Bone marrow (tissue), 2 donors: ENCODE measurements at regions not wholly inside any gene's neighbourhood (a gene's known extent, or its start where the extent isn't known, plus 50 kb on each side); places are given as distances from the start of the nearest gene placed in this dataset.

Experiments
- DNase-seq, 2 donors: peaks; one replicate each; lab custom pipeline; 2025; lab: John Stamatoyannopoulos, UW

GRCh38 chr2:60295636-60295962 lies 257.9 kb downstream of the BCL11A start:
- DNase-seq = no peak

DNA sequence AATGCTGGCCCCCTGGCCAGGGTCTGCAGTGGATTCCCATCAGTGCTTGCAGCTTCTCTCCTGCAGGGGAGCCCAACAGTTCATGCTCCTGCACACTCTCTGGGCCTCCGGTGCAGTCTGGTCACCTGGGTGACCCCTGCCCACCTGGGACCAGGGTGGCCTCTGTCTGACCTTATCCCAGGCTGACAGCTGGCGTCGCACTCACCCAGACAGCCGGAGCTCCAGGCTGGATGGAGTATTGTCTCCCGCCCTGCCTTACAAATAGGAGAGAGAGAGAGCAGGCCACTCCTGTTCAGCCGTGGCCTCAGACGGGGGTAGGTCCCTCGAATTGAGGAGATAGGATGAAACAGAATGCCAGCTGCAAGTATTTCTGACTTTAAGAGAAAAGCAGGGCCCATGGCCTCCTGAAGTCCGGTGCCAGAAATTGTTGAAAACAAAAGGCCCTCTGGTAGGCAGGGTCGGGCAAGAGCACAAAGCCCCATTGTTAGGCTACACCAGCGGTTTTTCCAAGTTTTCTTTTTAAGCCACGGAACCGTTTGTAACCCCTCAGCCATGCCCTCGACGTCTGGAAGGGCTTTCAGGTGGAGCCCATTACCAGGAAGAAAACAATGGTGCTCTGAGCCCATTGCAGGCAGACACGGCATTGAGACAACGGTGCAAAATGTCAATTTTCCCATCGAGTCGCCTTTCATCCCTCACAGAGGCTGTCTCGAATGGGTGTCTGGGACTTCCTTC lies 258.4 kb downstream of the BCL11A start:
- DNase-seq = no peak

GRCh38 chr2:60292242-60292641 lies 261.2 kb downstream of the BCL11A start:
- no peak for DNase-seq

DNA sequence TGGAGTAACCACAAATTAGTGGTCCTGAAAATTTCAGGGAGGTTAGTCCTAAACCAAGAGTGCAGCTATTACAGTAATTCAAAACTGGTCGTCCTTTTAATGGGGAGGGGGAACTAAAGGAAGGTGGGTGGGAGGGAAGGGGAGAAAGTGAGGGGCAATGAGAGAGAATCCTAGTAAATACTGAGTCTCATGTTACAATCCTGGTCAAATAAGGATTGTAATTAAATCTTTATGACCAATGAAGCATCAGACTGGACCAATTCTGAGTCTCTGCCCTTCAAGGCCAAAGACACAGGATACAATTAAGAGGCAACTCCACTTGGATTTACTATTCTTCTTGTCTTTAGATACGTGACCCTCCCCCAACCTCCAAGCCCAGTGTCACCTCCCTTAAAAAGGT lies 262.9 kb downstream of the BCL11A start:
- DNase-seq = no peak

DNA sequence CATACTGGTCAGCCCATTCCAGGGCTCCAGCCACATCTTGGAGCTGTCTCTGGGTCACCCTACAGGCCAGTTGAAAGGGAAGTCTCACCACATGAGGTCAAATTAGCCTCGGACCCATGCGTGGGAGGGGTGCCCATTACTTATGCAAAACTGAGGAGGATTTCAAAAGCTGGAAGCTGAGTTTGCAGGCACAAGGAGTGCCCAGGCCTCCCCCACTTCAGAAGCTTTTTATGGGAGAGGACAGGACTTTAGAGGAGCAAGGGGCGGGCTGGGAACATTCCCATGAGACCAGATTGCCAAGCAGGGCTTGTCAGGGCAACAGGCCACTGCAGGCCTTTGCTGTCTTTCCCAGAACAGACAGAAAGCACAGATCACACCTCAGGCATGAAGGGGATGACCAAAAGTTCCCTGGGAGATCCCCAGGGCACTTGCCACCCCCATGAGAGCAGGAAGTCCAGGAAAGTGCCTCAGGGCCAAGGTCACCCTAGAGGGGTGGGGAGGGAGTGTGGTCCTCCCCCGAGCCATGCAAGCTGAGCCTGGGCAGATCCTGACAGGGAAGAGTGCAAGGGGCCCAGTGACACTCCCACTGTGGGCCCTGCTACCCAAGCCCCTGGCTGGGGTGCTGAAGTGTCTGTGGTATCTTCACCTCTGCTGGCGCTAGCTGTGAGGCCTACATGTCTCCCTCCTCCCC lies 267.7 kb downstream of the BCL11A start:
- no peak for DNase-seq

DNA sequence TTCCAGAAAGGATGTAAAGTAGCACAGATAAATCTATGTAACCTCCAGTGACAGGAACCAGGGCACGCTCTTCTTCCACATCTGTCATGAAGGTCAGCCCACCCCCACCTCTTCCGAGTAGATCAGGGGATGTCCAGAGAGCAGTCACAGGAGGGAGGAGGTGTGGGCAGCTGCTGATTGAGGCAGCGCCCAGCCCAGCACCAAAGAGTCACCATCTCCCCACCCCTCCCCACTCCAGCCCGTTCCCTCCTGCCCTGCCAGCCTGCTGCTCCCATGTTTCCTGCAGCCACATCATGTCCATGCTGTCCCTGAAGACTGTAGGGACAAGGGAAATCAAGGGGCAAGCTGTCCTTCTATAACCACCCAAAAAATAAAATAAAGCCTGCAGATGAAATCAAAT lies 269.8 kb downstream of the BCL11A start:
- no peak for DNase-seq

GRCh38 chr2:60282886-60283285 lies 270.6 kb downstream of the BCL11A start:
- no peak for DNase-seq

GRCh38 chr2:60281730-60282129 lies 271.7 kb downstream of the BCL11A start:
- DNase-seq = no peak

DNA sequence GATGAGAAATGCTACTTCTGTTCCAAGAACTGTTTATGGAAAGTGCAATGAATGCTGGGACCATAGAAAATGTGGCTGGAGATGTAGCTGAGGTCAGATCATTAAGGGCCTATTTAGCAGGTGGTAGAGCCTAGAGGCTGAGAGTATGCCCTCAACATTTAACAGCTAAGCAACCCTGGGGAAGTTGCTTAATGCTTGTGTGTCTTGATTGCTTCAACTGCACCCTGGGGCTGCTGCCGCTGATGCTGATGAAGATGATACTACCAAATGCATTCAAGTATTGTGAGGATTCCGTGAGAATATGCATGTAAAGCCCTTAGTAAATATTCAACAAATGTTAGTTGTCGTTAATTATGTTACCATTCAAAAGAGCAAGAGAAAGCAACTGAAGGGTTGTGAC lies 273.2 kb downstream of the BCL11A start:
- no peak for DNase-seq

- DNase-seq = no peak
Observed at GRCh38 chr2:60278906-60279305, 274.5 kb downstream of the BCL11A start.

- no peak for DNase-seq
Observed at GRCh38 chr2:60275958-60276357, 277.5 kb downstream of the BCL11A start.

- no peak for DNase-seq
Observed at GRCh38 chr2:60273836-60274235, 279.6 kb downstream of the BCL11A start.

DNA sequence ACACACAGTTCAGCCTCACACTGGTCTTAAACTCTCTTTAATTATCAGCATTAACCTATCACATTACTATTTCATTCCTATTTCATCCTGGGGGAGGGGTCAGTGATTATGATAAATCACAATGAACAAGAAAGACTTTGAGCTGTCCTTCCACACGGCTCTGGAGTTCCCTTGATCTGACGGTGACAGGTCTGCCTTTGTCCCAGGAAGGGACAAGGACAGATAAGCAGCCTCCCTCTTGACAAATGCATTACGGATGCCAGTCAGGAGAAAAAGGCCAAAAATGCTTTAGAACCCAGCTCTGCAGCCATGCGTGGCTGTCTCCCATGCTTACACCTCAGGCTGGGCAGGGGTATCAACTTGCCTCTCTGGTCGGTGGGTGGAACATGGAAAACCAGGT lies 281.7 kb downstream of the BCL11A start:
- no peak for DNase-seq

DNA sequence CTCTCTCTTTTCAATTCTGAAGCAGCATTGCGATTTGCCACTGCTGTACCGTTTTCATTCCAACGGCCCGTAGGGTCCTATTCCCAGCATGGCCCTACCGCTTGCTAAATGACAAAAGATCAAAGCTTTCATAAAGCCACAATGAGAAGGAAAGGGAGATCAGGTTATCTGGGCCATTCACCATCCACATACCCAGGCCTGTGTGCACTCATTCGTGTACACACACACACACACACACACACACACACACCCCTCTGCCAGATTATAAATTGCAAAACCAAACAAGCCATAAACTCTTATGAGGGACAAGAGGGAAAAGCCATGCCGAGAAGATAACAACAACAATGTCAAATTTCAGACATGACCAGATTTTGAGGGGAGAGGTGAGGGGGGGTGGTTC lies 282.3 kb downstream of the BCL11A start:
- no peak for DNase-seq

GRCh38 chr2:60268661-60269060 lies 284.8 kb downstream of the BCL11A start:
- DNase-seq = no peak

DNA sequence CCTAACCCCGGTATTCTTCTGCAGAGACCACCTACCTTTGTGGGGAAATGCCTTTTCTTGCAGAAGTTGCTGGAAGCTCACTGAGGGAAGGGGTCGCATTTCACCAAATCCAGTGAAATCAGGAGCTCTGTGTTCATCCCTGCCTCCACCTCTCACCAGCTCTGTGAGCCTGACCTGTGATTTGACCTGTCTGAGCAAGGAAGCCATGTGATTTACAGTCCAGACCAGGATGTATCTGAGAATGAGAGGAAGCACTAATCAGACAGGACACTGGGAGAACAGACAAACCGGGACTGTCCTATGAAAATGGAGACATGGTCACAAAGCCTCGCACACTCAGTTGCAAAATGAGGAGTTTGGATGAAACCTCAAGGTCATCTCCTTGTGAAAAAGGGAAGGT lies 285.4 kb downstream of the BCL11A start:
- DNase-seq = no peak

GRCh38 chr2:60267122-60267521 lies 286.3 kb downstream of the BCL11A start:
- no peak for DNase-seq

GRCh38 chr2:60262178-60262577 lies 291.3 kb downstream of the BCL11A start:
- no peak for DNase-seq

- DNase-seq = no peak
Observed at GRCh38 chr2:60260639-60261296, 292.7 kb downstream of the BCL11A start.

- DNase-seq = no peak
Observed at GRCh38 chr2:60259781-60260180, 293.7 kb downstream of the BCL11A start.

DNA sequence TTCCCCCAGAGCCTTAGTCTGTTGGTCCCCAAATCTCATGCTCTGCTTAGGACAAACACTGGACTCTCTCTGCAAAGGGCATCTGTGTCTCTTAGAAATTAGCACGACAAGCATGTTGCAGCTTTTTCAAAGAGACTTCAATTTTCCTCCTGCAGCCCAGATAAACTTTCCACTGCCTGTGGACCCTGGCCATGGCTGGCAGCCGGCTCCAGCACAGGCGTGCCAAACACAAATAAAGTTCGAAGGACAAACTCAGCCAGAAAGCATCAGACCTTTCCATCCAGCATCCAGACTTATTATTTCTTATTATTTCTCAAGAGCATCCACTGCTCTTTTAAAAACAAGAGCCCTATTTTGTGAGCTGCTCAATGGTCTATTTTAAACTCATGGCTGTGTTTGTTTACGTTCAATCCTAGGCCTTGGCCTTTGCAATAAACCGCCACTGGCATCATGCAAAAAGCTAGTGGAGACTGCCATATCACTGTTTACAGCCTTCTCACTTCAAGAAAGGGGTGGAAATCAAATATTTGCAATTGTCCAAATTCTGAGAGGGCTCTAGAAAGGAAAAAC lies 300.8 kb downstream of the BCL11A start:
- no peak for DNase-seq

- no peak for DNase-seq
Observed at GRCh38 chr2:60251247-60251646, 302.2 kb downstream of the BCL11A start.

DNA sequence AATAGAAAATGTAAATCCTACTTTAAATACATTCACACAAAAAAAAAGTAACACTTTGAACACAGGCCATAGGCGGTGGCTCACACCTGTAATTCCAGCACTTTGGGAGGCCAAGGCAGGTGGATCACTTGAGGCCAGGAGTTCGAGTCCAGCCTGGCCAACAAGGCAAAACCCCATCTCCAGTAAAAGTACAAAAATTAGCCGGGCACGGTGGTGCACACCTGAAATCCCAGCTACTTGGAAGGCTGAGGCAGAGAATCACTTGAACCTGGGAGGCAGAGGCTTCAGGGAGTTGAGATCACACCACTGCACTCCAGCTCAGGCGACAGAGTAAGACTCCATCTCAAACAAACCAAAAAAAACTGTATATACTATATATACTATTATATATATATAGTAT lies 303.6 kb downstream of the BCL11A start:
- DNase-seq = no peak
